Lung microvascular endothelial cell (primary cell): ENCODE measurements at regions not wholly inside any gene's neighbourhood (a gene's known extent, or its start where the extent isn't known, plus 50 kb on each side); places are given as distances from the start of the nearest gene placed in this dataset.
"Not testable (repeated sequence)": the region's sequence is repeated elsewhere in the genome, so short reads cannot be mapped to it uniquely, and the experiment has no call there.

Experiments used
- DNase-seq, 2 donors: peaks; one replicate each; pipeline versions ENCODE4 v3.0.0 to v3.0.0-alpha.2; 2010; ENCODE audit warnings: low read depth in 2 of 2

DNA sequence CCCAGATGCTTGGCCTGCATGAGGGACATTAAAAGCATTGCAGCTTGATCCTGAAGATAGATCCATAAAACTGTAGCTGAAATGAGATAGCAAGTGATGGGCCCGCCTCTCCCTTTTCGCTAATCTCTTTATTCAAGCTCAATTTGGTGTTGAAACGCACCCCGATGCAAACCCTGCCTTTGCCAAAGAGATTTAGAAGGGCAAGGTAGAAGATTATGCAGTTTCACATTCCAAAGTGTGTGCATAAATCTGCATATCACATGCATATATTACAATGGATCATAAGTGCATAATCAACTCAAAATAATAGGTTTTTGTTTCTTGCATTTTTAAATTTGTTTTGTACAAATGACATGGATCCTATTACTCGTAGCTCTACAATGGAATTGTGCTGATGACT, 80.1 kb upstream of the SHANK2 start:
- DNase-seq: no peak

DNA sequence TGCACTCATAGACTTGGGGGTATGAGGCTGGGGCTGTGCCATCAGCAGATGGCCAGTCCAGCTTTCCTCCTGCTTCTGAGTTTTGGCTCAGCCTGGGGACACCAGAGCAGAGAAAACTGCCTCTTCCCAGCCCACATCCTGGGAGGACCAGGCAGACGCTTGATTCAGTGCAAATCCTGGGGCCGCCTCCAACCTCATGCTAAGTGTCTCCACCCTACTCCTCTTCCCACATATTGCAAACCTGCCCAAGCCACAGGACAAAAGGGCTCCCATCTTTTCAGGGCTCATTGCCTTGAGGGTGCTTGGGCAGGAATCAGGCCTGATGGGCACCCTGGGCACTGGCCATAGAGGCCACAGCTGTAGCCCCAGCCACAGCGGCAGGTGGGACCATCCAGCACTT, 79.7 kb upstream of the SHANK2 start:
- DNase-seq: no peak

DNA sequence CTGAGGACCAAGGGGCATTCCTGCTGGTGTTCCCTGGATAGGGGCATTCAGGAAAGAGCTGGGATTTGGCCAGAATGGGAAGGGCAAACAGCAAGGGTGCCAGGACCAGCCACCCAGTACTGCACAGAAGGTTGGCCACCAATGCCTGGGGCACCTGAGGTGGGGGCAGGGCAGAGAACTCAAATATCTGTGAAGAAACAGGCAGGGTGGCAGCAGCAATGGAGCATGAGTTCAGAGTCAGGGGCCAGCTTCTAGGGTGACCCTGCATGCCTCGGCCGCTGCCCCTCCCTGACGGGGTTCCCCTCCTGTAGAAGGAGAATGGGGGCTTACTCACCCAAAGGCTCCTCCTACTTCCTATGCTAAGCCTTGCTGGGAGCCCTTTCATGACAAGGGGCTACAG, 79.3 kb upstream of the SHANK2 start:
- no peak for DNase-seq

DNA sequence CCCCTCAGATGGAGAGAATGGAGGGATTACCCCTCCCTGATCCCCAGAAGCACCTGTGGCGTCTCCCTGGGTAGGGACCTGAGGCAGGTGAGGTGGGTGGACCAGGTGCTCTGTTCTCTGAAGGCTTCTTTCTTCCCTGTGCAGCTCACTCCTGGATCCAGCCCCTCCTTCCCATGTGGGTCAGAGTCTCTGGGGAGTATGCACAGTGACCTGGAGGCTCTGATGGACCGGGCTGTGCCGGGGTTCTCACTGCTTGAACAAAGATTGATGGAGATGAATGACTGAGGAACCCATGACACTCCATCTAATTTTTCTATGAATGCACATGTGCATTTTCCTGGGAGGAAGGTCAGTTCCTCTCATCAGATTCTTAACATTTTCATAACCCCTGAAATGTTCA, 78.6 kb upstream of the SHANK2 start:
- DNase-seq: no peak

DNA sequence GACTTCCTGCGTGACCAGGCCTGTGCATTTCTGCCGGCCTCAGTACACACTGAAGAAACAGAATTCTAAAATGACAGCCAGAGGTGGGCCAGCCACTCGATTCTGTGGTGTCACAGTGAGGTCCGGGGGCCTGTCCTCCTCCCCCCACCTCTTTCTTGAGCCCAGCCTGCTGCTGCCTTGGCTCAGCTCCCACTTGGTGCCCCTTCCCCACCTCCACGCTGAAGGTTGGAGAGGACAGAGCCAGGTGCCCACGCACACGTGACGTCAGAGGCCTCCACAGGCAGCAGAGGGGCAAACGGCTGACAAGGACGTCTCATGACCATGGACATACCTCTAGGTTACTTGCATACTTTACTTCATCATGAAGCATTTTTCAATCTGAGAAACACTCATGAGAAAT, 78.0 kb upstream of the SHANK2 start:
- no peak for DNase-seq

DNA sequence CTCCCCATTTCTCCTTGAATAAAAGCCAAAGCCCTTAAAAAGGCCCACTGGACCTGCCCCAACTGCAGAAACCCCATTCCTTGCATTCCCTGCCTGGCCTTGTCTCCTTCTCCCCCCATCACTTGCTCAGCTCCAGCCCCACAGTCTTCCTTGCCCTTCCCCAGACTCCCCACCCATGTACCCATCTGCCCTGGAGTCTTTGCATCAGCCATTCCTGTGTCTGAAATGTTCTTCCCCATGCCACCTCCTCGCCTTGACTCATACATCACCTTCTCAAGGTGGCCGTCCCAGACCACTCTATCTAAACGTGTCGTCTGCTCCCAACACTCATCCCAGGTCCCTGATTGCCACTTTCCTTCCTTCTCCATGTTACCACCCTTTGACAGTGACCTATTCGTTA, 77.4 kb upstream of the SHANK2 start:
- DNase-seq: no peak

DNA sequence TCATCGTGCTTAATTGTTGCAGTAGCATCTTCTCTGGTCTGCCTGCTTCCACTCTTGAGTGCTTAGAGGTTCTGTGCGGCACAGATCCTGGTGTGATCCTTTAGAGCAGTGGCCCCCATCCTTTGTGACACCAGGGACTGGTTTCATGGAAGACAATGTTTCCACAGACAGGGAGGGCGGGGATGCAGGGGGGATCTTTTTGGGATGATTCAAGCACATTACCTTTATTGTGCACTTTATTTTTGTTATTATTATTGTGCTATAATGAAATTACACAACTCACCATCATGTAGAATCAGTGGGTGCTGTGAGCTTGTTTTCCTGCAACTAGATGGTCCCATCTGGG, 76.8 kb upstream of the SHANK2 start:
- DNase-seq: no peak

DNA sequence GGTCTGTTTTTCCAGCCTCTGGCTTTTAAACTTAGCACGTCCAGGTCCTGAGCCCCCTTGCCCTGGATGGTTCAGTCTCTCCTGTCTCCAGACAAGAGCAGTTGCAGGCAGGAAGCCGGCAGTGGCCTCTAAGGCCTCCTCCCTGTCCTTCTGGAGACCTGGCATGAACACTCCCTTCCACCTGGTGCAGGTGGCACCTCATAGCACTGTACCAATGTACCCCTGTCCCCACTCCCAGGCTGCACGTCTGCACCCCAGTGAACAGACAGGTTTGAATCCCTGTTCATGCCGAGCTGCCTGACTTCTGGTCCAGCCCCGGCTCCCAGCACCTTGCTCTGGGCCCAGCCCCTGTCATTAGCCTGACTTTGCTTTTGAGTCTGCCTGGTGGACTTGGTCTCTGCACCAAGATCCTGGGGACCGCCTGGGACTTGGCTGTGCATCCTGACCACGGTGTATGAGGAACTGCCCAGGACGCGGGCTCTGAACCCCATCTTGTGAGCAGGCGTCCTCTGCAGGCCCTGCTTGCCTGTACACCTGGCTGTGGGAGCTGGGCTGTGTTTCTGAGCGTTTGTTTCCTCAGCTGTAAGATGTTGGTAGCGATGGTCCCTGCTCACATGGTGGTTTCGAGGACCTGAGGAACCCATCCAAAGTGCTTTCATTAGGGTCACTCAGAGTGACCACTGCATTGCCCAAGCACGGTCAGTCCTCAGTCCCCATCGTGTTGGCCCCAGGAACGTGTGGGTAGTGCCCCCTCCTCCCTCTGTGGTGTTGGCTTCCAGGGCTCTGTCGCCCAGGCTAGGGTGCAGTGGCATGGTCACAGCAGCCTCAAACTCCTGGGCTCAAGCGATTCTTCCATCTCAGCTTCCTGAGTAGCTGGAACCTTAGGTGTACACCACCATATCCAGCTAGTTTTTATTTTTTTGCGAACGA, 75.0 kb upstream of the SHANK2 start:
- DNase-seq: no peak

DNA sequence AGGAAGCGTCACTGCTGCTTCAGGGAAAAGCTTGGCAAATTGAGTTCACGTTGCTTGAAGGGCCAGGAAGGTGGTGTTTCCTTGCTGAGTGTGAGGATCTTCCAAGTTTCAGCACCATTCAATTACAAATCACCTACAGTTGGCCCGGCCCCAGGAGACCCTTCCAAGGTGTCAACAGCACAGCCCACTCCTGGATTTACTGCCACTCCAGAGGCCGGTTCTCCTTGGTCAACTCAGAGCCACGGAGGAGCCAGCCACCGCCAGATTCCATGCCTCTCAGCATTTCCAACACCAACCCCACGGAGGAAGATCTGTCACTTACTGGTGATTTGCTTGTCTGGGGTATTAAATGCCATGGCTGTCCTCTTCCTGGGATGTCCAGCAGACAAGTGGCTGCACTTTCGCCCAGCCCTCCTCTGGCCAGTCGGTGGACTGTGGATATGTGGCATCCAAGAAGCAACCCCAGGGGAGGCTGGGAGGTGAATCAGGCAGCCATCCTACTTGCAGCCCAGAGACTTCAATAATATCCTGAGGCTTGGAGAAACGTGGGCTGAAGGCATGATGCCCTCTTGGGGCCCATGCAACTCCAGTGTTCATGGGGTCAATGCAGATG, 74.1 kb upstream of the SHANK2 start:
- no peak for DNase-seq

DNA sequence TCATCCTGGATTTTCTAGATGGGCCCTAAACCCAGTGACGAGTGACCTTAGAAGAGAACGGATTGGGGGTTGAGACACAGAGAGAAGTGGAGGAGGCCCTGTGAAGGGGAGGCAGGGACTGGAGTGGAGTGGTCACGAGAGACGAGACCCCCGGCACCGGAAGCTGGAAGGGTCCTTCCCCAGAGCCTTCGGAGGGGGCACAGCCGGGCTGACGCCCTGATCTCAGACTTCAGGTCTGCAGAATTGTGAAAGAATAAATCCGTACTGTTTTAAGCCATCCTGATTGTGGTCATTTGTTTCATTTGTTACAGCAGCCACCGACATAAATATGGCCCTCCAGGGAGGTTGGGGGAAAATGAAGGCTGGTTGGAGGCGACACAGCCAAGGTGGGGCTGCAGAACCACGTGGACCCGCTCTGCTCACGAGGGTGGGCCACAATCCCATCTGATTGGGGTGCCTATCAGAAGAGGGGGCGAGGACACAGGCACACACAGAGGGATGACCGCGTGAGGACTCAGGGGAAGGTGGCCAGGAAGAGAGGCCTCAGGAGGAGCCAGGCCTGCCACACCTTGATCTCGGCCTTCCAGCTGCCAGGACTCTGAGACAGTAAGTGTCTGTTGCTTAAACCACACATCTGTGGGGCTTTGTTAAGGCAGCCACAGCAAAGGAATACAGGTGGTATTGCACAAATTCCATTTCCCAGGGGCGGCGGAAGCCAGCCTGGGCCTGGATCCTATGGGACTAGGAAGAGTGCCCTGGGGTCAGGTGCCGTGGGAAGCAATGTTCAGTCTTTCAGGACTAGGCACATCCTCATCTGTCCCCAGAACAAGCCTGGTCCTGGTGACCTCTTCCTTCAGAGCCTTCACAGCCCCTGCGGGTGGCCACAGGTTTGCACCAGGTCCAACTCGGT, 73.3 kb upstream of the SHANK2 start:
- no peak for DNase-seq

DNA sequence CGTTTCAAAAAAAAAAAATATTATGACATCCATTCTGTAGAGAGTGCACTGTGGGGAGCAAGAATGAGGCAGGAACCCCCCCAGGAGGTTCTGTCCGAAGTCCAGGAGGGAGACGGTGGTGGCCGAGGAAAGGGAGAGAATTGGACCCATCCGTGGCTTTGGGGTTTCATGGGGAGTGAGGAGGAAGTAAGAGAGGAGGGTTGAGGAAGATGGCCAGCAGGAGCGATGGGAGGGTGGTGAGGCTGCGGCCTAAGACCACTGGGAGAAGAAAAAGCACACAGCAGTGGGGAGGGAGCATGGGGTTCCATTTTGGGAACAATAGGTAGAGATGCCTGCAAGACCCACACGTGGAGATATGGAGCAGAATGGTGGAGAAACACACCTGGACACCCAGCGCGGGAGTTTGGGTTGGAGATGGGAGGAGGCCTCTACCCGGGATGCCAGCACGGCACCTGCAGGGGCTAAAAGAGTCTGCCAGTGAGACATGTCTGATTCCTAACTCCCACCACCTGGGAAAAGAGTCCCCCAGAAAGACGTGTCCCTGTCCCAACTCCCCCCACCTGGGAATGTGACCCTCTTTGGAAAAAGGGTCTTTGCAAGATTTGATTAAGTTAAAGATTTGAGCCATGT, 72.5 kb upstream of the SHANK2 start:
- DNase-seq: no peak

DNA sequence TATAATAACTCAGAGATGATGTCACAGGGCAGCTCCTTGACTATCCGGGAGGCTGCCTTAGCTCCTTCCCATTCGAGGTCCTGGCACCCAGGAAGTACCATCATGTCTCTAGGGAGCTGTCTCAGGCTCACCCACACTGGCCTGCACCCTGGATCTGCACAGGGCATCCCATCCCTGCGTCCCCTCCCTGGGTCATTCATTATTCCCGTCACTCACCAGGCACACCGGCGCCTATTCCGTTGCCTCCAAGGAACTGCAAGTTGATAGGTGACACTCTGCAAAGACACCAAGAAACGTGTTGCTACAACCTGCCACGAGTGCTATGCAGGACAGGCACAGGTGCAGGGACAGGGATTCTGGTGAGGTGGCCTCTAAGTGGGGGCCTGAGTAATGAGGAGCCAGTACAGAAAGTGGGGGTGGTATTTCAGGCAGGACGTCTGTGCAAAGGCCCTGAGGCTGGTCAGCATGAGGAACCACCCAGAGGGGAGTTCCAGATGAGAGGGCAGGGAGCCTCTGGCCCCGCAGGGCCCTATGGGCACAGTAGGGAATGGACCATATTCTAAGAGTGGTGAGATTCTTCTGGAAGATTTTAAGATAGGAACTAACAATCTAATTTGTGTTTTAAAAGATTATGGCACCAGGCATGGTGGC, 71.6 kb upstream of the SHANK2 start:
- DNase-seq: no peak

DNA sequence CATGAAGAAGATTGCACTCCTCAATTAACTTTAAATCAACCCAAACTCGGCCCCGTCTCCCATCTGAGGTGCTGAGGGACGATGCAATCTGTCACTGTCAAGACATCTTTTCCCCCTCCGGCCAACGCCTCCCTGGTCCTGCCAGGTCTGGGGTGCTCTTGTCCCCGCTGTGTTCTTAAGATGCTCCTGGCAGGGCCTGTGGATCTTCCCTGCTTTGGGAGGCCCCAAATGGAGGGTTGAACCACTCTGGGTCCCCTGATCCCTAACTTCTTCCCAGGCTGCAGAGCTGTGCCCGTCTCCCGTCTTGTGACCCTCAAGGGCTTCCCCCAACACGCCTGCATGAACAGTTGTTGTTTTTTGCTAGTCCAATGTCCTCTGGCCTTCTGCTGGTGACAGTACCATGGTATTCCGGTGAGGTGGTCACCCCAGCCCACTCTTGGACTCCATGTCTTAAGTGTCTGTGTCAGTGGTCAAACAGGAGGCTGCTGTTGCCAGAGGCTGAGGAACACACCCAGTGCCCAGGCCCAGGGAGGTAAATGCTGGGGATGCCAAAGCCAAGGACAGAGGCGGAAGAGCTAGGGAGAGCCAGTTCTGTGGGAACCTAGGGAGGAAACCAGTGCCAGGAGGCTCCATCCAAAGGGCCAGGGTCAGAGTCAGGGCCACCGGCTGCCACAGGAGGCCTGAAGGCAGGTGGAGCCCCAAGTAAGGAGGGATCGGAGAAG, 70.6 kb upstream of the SHANK2 start:
- DNase-seq: no peak

DNA sequence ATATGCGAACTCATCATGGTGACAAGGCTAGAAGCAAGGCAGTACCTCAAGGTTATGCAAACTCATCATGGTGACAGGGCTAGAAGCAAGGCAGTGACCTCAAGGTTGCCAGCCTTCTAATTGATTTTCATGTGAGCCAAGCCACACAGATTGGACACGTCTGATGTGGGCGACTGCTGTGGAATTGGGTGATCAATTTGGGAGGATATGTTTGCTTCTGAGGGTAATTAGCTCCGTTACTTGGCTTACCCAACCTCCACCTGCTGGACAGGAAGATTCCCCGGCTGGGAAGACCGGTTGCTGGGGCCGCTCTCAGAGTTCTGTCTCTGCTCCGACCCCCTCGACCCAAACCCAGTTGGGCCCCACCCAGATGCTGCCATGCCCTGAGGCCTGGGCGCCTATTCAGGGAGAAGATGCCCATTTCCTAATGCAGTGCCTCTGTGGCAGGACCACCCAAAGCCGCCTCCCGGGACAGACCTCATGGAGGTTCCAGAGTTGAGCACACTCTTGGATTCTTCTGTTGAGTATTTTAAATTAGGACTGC, 69.9 kb upstream of the SHANK2 start:
- no peak for DNase-seq

DNA sequence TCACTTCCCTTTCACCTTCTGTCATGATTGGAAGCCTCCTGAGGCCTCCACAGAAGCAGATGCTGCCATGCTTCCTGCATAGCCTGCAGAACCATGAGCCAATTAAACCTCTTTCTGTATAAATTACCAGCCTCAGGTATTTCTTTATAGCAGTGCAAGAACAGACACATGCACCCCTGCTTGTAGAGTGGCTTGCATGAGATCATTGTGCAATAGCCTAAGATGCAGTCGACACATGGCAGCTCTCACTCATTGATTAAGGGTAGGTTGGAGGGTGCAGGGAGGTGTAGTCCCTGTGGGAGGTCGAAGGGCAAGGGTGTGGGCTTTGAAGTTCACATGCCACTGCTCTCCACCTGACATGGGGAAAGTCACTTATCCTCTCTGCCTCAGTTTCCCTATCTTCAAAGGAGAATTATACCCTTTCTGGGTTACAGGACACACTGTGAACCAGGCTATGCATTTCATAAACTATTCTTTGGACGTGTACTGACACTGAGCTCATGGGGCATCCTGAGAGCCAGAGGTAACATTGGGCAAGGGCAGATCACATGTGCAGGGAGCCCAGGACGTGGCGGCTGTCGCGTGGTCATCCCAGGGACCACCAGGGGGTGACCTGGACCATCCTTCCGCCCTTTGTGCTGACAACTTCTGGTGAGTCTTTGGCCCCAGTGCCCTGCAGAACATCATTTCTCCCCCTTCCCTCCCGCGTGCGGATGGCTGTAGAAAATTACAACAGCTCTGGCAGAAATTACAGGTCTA, 69.2 kb upstream of the SHANK2 start:
- DNase-seq: no peak

DNA sequence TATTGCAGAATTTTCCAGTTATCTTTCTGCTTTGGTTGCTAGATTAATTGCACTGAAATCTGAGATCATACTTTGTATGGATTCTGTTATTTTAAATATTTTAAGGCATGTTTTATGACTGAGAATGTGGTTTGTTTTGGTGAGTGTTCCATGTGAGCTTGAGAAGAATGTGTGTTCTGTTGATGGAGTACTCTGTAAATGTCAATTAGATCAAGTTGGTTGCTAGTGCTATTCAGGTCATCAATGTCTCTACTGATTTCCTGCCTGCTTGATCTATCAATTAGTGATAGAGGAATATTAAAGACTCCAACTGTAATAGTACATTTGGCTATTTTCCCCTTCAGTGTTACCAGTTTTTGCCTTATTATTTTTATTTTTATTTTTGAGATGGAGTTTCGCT, 64.3 kb upstream of the SHANK2 start:
- no peak for DNase-seq

DNA sequence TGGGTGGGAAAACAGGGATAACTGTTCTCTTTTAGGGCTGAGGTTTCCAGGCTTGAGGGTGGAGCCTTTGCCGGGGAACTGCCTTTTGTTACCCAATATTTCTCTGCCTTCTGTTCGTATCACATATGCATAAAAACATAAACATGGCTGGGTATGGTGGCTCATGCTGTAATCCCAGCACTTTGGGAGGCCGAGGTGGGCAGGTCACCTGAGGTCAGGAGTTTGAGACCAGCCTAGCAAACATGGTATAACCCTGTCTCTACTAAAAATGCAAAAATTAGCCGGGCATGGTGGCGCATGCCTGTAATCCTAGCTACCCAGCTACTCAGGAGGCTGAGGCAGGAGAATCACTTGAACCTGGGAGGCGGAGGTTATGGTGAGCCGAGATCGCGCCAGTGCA, 60.2 kb upstream of the SHANK2 start:
- DNase-seq: not testable (repeated sequence)

DNA sequence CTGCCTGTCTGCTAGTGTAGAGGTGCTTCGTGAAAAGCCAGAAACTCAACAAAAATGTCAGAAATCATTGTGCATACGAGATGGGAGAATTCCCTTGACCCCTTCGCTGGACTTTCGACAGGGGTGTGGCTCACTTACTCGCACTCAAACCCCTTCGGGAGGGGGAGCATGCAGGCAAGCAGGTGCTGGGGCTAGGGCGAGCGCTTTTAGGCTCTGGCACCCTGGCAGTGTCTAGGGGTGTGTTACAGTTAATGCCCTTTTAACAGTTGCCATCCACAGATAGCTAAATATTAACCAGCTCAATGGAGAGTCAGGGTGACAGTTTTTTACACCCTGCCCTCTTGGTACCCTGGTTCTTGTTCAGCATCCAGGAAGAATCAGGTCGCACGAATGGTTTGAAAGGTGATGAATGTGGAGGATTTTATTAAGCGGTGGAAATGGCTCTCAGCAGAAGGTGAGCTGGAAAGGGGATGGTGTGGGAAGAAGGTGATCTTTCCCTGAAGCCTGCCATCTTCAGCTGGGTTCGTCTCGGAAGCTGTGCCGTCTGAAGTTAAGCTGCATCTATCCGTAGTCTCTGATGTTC, 59.6 kb upstream of the SHANK2 start:
- no peak for DNase-seq
